ENCODE measurements at regions not wholly inside any gene's neighbourhood (a gene's known extent, or its start where the extent isn't known, plus 50 kb on each side); places are given as distances from the start of the nearest gene placed in this dataset.

DNA sequence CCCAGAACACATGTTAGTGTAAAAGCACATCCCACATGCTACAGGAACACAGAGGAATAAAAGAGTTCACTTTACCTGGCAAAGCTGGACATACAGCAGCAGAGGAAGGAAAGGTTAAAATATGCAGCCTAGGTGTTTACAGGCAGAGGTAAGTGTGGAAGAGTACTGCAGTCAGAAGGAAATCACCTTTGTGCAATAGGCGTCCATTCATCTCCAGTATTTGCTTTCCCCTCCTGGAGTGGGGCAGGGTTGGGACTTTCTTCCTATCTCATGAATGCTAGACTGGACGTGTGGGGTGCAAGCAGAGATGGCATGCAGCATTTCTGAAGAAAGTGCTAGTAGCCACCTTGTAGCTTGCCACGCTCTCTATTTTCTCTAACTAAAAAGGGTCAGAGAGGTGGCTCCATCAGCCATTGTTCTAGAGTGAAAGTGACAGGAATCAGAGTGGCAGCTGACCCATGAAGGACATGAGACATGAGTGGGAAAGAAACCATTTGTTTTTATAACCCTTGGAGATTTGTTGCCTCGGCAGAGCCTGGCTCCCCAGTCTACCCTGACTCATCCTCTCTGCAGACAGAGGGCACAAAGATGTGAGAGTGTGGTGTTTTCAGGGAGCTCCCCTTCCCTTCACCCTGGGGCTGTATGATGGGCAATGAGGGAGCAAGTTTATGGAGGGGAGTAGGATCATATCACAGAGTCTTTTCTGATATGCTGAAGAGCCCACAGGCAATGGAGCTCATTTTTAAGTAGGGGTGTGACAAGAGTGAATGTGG, 101.2 kb upstream of the SEC61G start:
- no peak for TF ChIP-seq MAX (IDR thresholded peaks at IDR 0.05; ENCODE audit: low read depth, low read length)
- no peak for TF ChIP-seq POLR2A (IDR thresholded peaks at IDR 0.05; ENCODE audit: extremely low read depth, insufficient read length)
- TF ChIP-seq, protein P1, sequence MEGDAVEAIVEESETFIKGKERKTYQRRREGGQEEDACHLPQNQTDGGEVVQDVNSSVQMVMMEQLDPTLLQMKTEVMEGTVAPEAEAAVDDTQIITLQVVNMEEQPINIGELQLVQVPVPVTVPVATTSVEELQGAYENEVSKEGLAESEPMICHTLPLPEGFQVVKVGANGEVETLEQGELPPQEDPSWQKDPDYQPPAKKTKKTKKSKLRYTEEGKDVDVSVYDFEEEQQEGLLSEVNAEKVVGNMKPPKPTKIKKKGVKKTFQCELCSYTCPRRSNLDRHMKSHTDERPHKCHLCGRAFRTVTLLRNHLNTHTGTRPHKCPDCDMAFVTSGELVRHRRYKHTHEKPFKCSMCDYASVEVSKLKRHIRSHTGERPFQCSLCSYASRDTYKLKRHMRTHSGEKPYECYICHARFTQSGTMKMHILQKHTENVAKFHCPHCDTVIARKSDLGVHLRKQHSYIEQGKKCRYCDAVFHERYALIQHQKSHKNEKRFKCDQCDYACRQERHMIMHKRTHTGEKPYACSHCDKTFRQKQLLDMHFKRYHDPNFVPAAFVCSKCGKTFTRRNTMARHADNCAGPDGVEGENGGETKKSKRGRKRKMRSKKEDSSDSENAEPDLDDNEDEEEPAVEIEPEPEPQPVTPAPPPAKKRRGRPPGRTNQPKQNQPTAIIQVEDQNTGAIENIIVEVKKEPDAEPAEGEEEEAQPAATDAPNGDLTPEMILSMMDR (IDR thresholded peaks at IDR 0.05; ENCODE audit: low read depth, low read length) = no peak
- no peak for TF ChIP-seq MYC (IDR thresholded peaks at IDR 0.05; ENCODE audit: low read depth, low read length)
- H3K4me3 ChIP-seq (ENCODE audit: low read depth, low read length) = no peak overlapping the region
- no peak for DNase-seq (ENCODE audit: low read depth)

DNA sequence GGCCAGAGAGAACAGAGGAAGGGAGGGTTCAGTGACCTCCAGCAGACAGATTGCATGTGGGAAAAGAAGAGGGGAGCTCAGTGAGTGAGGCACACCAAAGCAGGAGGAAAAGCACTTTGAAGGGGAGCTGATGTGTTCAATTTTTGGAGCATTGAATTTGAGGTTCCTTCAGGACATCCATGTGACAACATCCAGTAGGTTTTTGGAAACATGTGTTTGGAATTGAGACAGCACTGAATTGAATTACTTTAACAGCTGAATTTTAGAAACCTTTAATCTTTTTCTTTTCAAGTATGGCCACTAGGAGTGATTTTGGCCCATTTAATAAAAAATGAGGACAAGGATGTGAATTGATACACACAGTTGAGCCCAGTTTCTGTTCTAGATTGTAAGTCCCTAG, 101.8 kb upstream of the SEC61G start:
- no peak for DNase-seq (ENCODE audit: low read depth)
- no peak for TF ChIP-seq MAX (IDR thresholded peaks at IDR 0.05; ENCODE audit: low read depth, low read length)
- no peak for TF ChIP-seq POLR2A (IDR thresholded peaks at IDR 0.05; ENCODE audit: extremely low read depth, insufficient read length)
- TF ChIP-seq, protein P1 (IDR thresholded peaks at IDR 0.05; ENCODE audit: low read depth, low read length) = no peak
- no peak for TF ChIP-seq MYC (IDR thresholded peaks at IDR 0.05; ENCODE audit: low read depth, low read length)
- H3K4me3 ChIP-seq (ENCODE audit: low read depth, low read length) = no peak overlapping the region

DNA sequence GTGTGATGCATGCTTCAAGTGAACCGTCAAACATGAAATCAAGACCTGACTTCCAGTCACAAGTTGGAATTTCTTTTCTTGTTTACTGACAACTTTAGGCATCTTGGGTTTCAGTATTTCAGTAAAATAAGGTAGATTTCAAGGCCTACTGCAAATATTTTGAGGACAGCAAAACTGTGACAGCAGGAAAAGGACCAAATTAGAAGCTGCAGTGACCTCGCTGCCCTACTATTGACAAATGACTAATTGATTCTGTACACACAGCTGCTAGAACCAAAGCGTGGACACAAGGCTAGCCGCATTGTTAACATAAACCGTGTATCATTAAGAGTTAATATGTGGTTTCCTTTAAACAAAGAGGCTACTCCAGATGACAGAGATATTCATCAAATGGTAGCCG, 105.7 kb upstream of the SEC61G start:
- no peak overlapping the region for H3K4me3 ChIP-seq (ENCODE audit: low read depth, low read length)
- TF ChIP-seq POLR2A (IDR thresholded peaks at IDR 0.05; ENCODE audit: extremely low read depth, insufficient read length) = no peak
- DNase-seq (ENCODE audit: low read depth) = no peak

- TF ChIP-seq MAX (IDR thresholded peaks at IDR 0.05; ENCODE audit: low read depth, low read length) = no peak
- TF ChIP-seq POLR2A (IDR thresholded peaks at IDR 0.05; ENCODE audit: extremely low read depth, insufficient read length) = no peak
- no peak for TF ChIP-seq MYC (IDR thresholded peaks at IDR 0.05; ENCODE audit: low read depth, low read length)
- TF ChIP-seq, protein P1 (IDR thresholded peaks at IDR 0.05; ENCODE audit: low read depth, low read length) = no peak
- no peak for DNase-seq (ENCODE audit: low read depth)
- H3K4me3 ChIP-seq (ENCODE audit: low read depth, low read length) = no peak overlapping the region
Observed at GRCh38 chr7:54869523-54869922, 110.5 kb upstream of the SEC61G start.

DNA sequence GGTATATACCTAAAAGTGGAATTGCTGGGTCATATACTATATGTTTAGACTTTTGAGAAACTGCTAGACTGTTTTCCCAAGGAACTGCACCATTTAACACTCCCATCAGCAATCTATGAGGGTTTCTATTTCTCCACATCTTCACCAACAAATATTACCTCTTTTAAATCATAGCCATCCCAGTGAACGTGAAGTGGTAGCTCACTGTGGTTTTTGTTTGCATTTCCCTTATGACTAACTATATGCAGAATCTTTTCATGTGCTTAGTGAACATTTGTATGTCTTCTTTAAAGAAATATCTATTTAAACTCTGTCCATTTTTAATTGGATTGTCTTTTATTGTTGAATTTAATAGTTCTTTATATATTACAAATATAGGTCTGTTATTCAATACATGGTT, 115.8 kb upstream of the SEC61G start:
- DNase-seq (ENCODE audit: low read depth) = no peak

DNA sequence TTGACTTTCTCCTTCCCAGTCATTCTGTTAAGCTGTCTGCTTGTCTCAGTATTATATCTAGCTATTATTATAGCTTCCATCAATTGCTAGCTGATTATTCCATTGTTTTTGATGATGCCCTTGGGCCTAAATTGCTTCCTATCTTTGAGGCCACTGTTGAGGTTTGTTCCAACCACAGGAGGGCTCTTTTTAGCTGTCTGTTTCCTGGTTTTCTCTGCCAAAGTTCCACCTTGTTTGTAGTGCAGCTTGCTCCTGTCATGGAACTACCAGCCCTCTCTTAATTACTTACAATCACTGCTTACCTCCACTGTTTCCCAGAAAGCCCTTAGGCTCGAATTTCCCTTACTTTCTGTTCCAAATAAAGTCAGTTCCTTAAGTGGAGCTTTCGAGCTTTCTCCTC, 118.7 kb upstream of the SEC61G start:
- TF ChIP-seq MYC (IDR thresholded peaks at IDR 0.05; ENCODE audit: low read depth, low read length) (no peak), MAX (IDR thresholded peaks at IDR 0.05; ENCODE audit: low read depth, low read length) (no peak), POLR2A (IDR thresholded peaks at IDR 0.05; ENCODE audit: extremely low read depth, insufficient read length) (no peak)
- TF ChIP-seq, protein P1 (IDR thresholded peaks at IDR 0.05; ENCODE audit: low read depth, low read length) = no peak
- no peak overlapping the region for H3K4me3 ChIP-seq (ENCODE audit: low read depth, low read length)
- no peak for DNase-seq (ENCODE audit: low read depth)

More for the DNA sequence above, 115.8 kb upstream of the SEC61G start:
- TF ChIP-seq MAX (IDR thresholded peaks at IDR 0.05; ENCODE audit: low read depth, low read length) (no peak), MYC (IDR thresholded peaks at IDR 0.05; ENCODE audit: low read depth, low read length) (no peak)
- TF ChIP-seq, protein P1 (IDR thresholded peaks at IDR 0.05; ENCODE audit: low read depth, low read length) = no peak
- no peak overlapping the region for H3K4me3 ChIP-seq (ENCODE audit: low read depth, low read length)
